ENCODE measurements at regions not wholly inside any gene's neighbourhood (a gene's known extent, or its start where the extent isn't known, plus 50 kb on each side); places are given as distances from the start of the nearest gene placed in this dataset.
"Not testable (repeated sequence)": the region's sequence is repeated elsewhere in the genome, so short reads cannot be mapped to it uniquely, and the experiment has no call there.

DNA sequence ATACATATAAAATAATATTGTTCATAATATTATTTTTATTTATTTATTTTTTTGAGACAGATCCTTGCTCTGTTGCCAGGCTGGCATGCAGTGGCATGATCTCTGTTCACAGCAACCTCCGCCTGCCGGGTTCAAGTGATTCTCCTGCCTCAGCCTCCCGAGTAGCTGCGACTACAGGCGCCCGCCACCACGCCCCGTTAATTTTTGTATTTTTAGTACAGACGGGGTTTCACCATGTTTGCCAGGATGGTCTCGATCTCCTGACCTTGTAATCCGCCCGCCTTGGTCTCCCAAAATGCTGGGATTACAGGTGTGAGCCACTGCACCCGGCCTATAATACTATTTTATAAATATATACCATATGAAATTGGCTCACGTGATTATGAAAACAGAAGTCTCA lies 832.4 kb upstream of the TPTE start:
- TF ChIP-seq POLR2AphosphoS5 (IDR thresholded peaks at IDR 0.05): not testable (repeated sequence)
- TF ChIP-seq, protein P1, sequence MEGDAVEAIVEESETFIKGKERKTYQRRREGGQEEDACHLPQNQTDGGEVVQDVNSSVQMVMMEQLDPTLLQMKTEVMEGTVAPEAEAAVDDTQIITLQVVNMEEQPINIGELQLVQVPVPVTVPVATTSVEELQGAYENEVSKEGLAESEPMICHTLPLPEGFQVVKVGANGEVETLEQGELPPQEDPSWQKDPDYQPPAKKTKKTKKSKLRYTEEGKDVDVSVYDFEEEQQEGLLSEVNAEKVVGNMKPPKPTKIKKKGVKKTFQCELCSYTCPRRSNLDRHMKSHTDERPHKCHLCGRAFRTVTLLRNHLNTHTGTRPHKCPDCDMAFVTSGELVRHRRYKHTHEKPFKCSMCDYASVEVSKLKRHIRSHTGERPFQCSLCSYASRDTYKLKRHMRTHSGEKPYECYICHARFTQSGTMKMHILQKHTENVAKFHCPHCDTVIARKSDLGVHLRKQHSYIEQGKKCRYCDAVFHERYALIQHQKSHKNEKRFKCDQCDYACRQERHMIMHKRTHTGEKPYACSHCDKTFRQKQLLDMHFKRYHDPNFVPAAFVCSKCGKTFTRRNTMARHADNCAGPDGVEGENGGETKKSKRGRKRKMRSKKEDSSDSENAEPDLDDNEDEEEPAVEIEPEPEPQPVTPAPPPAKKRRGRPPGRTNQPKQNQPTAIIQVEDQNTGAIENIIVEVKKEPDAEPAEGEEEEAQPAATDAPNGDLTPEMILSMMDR (IDR thresholded peaks at IDR 0.05): not testable (repeated sequence)
